ENCODE measurements at regions not wholly inside any gene's neighbourhood (a gene's known extent, or its start where the extent isn't known, plus 50 kb on each side); places are given as distances from the start of the nearest gene placed in this dataset.

GRCh38 chr9:26326563-26326962 lies 566.0 kb downstream of the CAAP1 start:
- H3K79me2 ChIP-seq (ENCODE audit: insufficient read depth) = no peaks in the 10 kb centered on the region
- DNase-seq = peak; percentile 72
- no peak overlapping the region for H3K9ac ChIP-seq
- no peak overlapping the region for H3K4me3 ChIP-seq
- peaks cover 11% of the 10 kb centered on the region for H3K4me1 ChIP-seq (ENCODE audit: insufficient read depth)
- H3K36me3 ChIP-seq (ENCODE audit: low read depth) = no peaks in the 10 kb centered on the region
- peak overlapping the region; percentile 41 for H2AFZ ChIP-seq
- H3K9me3 ChIP-seq (ENCODE audit: low read depth) = no peaks in the 10 kb centered on the region
- no peaks in the 10 kb centered on the region for H3K9me2 ChIP-seq (ENCODE audit: insufficient read depth)
- WGBS, 2 experiments (ENCODE audit: low coverage in 1 of 2, low lambda C conversion rate in 2 of 2, missing lambda C conversion rate in 2 of 2) = 0% methylated on average over 3 of the region's 3 CpGs
- no peaks in the 10 kb centered on the region for H4K20me1 ChIP-seq (ENCODE audit: insufficient read depth)
- no peaks in the 10 kb centered on the region for H3F3A ChIP-seq (ENCODE audit: insufficient read depth)
- no peak for TF ChIP-seq EZH2phosphoT487 (IDR thresholded peaks at IDR 0.05; ENCODE audit: insufficient read depth, low read depth)
- no peak for TF ChIP-seq EZH2 (IDR thresholded peaks at IDR 0.05; ENCODE audit: insufficient read depth, poor library complexity, severe bottlenecking)
- H3K27me3 ChIP-seq (replicated peaks; ENCODE audit: insufficient read depth) = no peaks in the 10 kb centered on the region
- H3K27ac ChIP-seq = no peak overlapping the region
- in situ Hi-C loops (cut with MboI) = loop anchor here (10.0 kb wide), 1 partner anchor 362 kb away; no protein-coding TSS in a partner anchor
- H3K4me2 ChIP-seq (ENCODE audit: unreplicated experiment) = no peak overlapping the region

- H3F3A ChIP-seq (ENCODE audit: insufficient read depth) = no peaks in the 10 kb centered on the region
- H2AFZ ChIP-seq = peak overlapping the region; percentile 44; the same call in 1 of the 2 replicates
- H3K9ac ChIP-seq = no peak overlapping the region
- no peaks in the 10 kb centered on the region for H3K9me2 ChIP-seq (ENCODE audit: insufficient read depth)
- in situ Hi-C loops (cut with MboI) = loop anchor here (10.0 kb wide), 1 partner anchor 361 kb away; no protein-coding TSS in a partner anchor
- H3K27me3 ChIP-seq (replicated peaks; ENCODE audit: insufficient read depth) = no peaks in the 10 kb centered on the region
- peak; percentile 34 for DNase-seq
- no peak overlapping the region for H3K4me2 ChIP-seq (ENCODE audit: unreplicated experiment)
- no peaks in the 10 kb centered on the region for H4K20me1 ChIP-seq (ENCODE audit: insufficient read depth)
- no peak overlapping the region for H3K4me3 ChIP-seq
- no peak overlapping the region for H3K27ac ChIP-seq
- H3K79me2 ChIP-seq (ENCODE audit: insufficient read depth) = no peaks in the 10 kb centered on the region
- H3K4me1 ChIP-seq (ENCODE audit: insufficient read depth) = peaks cover 11% of the 10 kb centered on the region
- no peaks in the 10 kb centered on the region for H3K36me3 ChIP-seq (ENCODE audit: low read depth)
- TF ChIP-seq EZH2phosphoT487 (IDR thresholded peaks at IDR 0.05; ENCODE audit: insufficient read depth, low read depth) = no peak
- no peak for TF ChIP-seq EZH2 (IDR thresholded peaks at IDR 0.05; ENCODE audit: insufficient read depth, poor library complexity, severe bottlenecking)
- no peaks in the 10 kb centered on the region for H3K9me3 ChIP-seq (ENCODE audit: low read depth)
Measured at GRCh38 chr9:26325444-26325829, 567.2 kb downstream of the CAAP1 start.

- Histone ChIP-seq H2AFZ (peak overlapping the region; percentile 44), H3K9ac (no peak overlapping the region)
- in situ Hi-C loops (cut with MboI) = loop anchor here (10.0 kb wide), 1 partner anchor 360 kb away; no protein-coding TSS in a partner anchor
Measured at GRCh38 chr9:26324786-26325443, 567.7 kb downstream of the CAAP1 start.

GRCh38 chr9:26321935-26322334 lies 570.7 kb downstream of the CAAP1 start:
- H3K27ac ChIP-seq = no peak overlapping the region
- no peak for DNase-seq
- H3K4me1 ChIP-seq (ENCODE audit: insufficient read depth) = peaks cover 11% of the 10 kb centered on the region
- H3F3A ChIP-seq (ENCODE audit: insufficient read depth) = no peaks in the 10 kb centered on the region
- H3K4me3 ChIP-seq = no peak overlapping the region
- no peak overlapping the region for H3K9ac ChIP-seq
- WGBS, 2 experiments (ENCODE audit: low coverage in 1 of 2, low lambda C conversion rate in 2 of 2, missing lambda C conversion rate in 2 of 2) = 63 to 77% methylated on average over 3 of the region's 3 CpGs
- H3K36me3 ChIP-seq (ENCODE audit: low read depth) = no peaks in the 10 kb centered on the region
- in situ Hi-C loops (cut with MboI) = loop anchor here (10.0 kb wide), 1 partner anchor 357 kb away; no protein-coding TSS in a partner anchor
- H3K27me3 ChIP-seq (replicated peaks; ENCODE audit: insufficient read depth) = no peaks in the 10 kb centered on the region
- no peak overlapping the region for H2AFZ ChIP-seq
- H3K4me2 ChIP-seq (ENCODE audit: unreplicated experiment) = no peak overlapping the region
- H4K20me1 ChIP-seq (ENCODE audit: insufficient read depth) = no peaks in the 10 kb centered on the region
- TF ChIP-seq EZH2 (IDR thresholded peaks at IDR 0.05; ENCODE audit: insufficient read depth, poor library complexity, severe bottlenecking) = no peak
- TF ChIP-seq EZH2phosphoT487 (IDR thresholded peaks at IDR 0.05; ENCODE audit: insufficient read depth, low read depth) = no peak
- H3K79me2 ChIP-seq (ENCODE audit: insufficient read depth) = no peaks in the 10 kb centered on the region
- H3K9me2 ChIP-seq (ENCODE audit: insufficient read depth) = no peaks in the 10 kb centered on the region
- no peaks in the 10 kb centered on the region for H3K9me3 ChIP-seq (ENCODE audit: low read depth)

More at GRCh38 chr9:26324786-26325443, 567.7 kb downstream of the CAAP1 start:
- no peaks in the 10 kb centered on the region for H3K9me3 ChIP-seq (ENCODE audit: low read depth)
- H3F3A ChIP-seq (ENCODE audit: insufficient read depth) = no peaks in the 10 kb centered on the region
- 20 to 27% methylated on average over 10 of the region's 10 CpGs for WGBS, 2 experiments (ENCODE audit: low coverage in 1 of 2, low lambda C conversion rate in 2 of 2, missing lambda C conversion rate in 2 of 2)
- no peak for TF ChIP-seq EZH2 (IDR thresholded peaks at IDR 0.05; ENCODE audit: insufficient read depth, poor library complexity, severe bottlenecking)
- no peak for TF ChIP-seq EZH2phosphoT487 (IDR thresholded peaks at IDR 0.05; ENCODE audit: insufficient read depth, low read depth)
- H3K36me3 ChIP-seq (ENCODE audit: low read depth) = no peaks in the 10 kb centered on the region
- H3K4me3 ChIP-seq = no peak overlapping the region
- H3K9me2 ChIP-seq (ENCODE audit: insufficient read depth) = no peaks in the 10 kb centered on the region
- no peaks in the 10 kb centered on the region for H4K20me1 ChIP-seq (ENCODE audit: insufficient read depth)
- DNase-seq = no peak
- no peaks in the 10 kb centered on the region for H3K27me3 ChIP-seq (replicated peaks; ENCODE audit: insufficient read depth)
- no peak overlapping the region for H3K4me2 ChIP-seq (ENCODE audit: unreplicated experiment)
- H3K79me2 ChIP-seq (ENCODE audit: insufficient read depth) = no peaks in the 10 kb centered on the region
- peaks cover 11% of the 10 kb centered on the region for H3K4me1 ChIP-seq (ENCODE audit: insufficient read depth)
- no peak overlapping the region for H3K27ac ChIP-seq
